ENCODE measurements at regions not wholly inside any gene's neighbourhood (a gene's known extent, or its start where the extent isn't known, plus 50 kb on each side); places are given as distances from the start of the nearest gene placed in this dataset.

DNA sequence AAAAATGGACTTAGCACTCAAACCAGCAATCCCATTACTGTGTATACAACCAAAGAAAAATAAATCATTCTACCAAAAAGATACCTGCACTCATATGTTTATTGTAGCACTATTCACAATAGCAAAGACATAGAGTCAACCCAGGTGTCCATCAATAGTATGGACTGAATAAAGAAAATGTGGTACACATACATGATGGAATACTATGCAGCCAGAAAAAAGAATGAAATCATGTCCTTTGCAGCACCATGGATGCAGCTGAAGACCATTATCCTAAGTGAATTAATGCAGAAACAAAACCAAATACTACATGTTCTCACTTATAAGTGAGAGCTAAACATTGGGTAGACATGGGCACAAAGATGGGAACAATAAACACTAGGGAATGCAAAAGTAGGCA, 236.8 kb upstream of the POU5F2 start:
- Histone ChIP-seq H3K9ac (ENCODE audit: low read length) (no peak overlapping the region), H3K27ac (ENCODE audit: low read length in 2 of 2) (no peak overlapping the region), H3K79me2 (ENCODE audit: control insufficient read depth, insufficient read depth, low read length) (peaks cover 16% of the 10 kb centered on the region), H3K4me2 (replicated peaks; ENCODE audit: low read depth, low read length, poor library complexity, severe bottlenecking) (no peak overlapping the region), H3K4me3 (ENCODE audit: control extremely low read depth in 1 of 5, extremely low read depth in 1 of 5, insufficient read depth in 1 of 5, low read depth in 2 of 5, low read length in 4 of 5) (no peak overlapping the region), H2AFZ (ENCODE audit: insufficient read depth, low read depth, low read length, poor library complexity, severe bottlenecking) (no peak overlapping the region), H3K27me3 (replicated peaks in 1 of 4; ENCODE audit: control extremely low read depth in 1 of 4, control insufficient read depth in 3 of 4, insufficient read depth in 4 of 4, low read length in 3 of 4) (no peaks in the 10 kb centered on the region), H3K4me1 (ENCODE audit: control insufficient read depth in 2 of 2, insufficient read depth in 2 of 2, low read length in 2 of 2) (no peaks in the 10 kb centered on the region), H3K9me3 (ENCODE audit: control extremely low read depth in 1 of 3, control insufficient read depth in 2 of 3, insufficient read depth in 1 of 3, low read length in 2 of 3) (peaks cover 4 to 15% (median 10%) of the 10 kb centered on the region in 3 donors), H3K36me3 (replicated peaks in 1 of 2; ENCODE audit: control extremely low read depth in 1 of 2, control insufficient read depth in 1 of 2, extremely low read depth in 1 of 2, insufficient read depth in 2 of 2, low read length in 1 of 2) (peaks cover 0 to 8% of the 10 kb centered on the region in 2 experiments), H4K20me1 (ENCODE audit: control insufficient read depth, insufficient read depth, low read length, poor library complexity, severe bottlenecking) (no peaks in the 10 kb centered on the region)
- POLR2A ChIA-PET, result no interaction called here
- Mint-ChIP-seq H3K27ac (no peak overlapping the region), H3K27me3 (no peaks in the 10 kb centered on the region), H3K4me1 (peaks cover 2% of the 10 kb centered on the region), H3K4me3 (no peak overlapping the region), H3K9me3 (ENCODE audit: insufficient read depth) (peaks cover 20% of the 10 kb centered on the region)
- TF ChIP-seq, protein P1, sequence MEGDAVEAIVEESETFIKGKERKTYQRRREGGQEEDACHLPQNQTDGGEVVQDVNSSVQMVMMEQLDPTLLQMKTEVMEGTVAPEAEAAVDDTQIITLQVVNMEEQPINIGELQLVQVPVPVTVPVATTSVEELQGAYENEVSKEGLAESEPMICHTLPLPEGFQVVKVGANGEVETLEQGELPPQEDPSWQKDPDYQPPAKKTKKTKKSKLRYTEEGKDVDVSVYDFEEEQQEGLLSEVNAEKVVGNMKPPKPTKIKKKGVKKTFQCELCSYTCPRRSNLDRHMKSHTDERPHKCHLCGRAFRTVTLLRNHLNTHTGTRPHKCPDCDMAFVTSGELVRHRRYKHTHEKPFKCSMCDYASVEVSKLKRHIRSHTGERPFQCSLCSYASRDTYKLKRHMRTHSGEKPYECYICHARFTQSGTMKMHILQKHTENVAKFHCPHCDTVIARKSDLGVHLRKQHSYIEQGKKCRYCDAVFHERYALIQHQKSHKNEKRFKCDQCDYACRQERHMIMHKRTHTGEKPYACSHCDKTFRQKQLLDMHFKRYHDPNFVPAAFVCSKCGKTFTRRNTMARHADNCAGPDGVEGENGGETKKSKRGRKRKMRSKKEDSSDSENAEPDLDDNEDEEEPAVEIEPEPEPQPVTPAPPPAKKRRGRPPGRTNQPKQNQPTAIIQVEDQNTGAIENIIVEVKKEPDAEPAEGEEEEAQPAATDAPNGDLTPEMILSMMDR (IDR thresholded peaks at IDR 0.05), result no peak
- no peak for TF ChIP-seq EZH2 (IDR thresholded peaks at IDR 0.05; ENCODE audit: borderline replicate concordance, insufficient read depth, low read depth, low read length, poor library complexity, severe bottlenecking)
- CTCF ChIA-PET, result no interaction called here
- intact Hi-C loops (cut with micrococcal nuclease), result no loop called here
- ATAC-seq (ENCODE audit: low read depth), result no peak
- DNase-seq, result no peak

DNA sequence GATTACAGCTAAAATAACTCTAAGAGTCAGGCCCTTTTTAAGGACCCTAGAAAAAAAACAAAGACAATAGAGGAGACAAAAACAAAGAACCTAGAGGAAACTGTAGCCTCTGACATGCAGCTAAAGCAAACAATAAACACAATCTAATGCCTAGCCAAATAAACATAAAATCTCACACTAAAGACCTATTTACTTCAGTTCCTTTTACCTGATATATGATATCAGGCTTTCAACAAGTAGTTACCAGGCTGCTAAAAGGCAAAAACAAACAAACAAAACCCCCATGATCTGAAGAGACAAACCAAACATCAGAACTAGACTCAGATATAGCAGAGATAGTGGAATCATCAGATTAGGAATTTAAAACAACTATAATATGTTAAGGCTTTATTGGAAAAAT, 226.5 kb upstream of the POU5F2 start:
- POLR2A ChIA-PET, result no interaction called here
- Mint-ChIP-seq H3K4me3 (no peak overlapping the region), H3K4me1 (no peaks in the 10 kb centered on the region), H3K27me3 (no peaks in the 10 kb centered on the region), H3K9me3 (ENCODE audit: insufficient read depth) (no peaks in the 10 kb centered on the region), H3K27ac (no peak overlapping the region)
- DNase-seq (no peak), ATAC-seq (ENCODE audit: low read depth) (no peak)
- intact Hi-C loops (cut with micrococcal nuclease), result no loop called here
- no peak overlapping the region for H2AFZ ChIP-seq (ENCODE audit: insufficient read depth, low read depth, low read length, poor library complexity, severe bottlenecking)
- no peak overlapping the region for H3K4me2 ChIP-seq (replicated peaks; ENCODE audit: low read depth, low read length, poor library complexity, severe bottlenecking)
- no peaks in the 10 kb centered on the region for H3K9me3 ChIP-seq (ENCODE audit: control extremely low read depth in 1 of 3, control insufficient read depth in 2 of 3, insufficient read depth in 1 of 3, low read length in 2 of 3)
- no peak overlapping the region for H3K4me3 ChIP-seq (ENCODE audit: control extremely low read depth in 1 of 5, extremely low read depth in 1 of 5, insufficient read depth in 1 of 5, low read depth in 2 of 5, low read length in 4 of 5)
- no peak overlapping the region for H3K27ac ChIP-seq (ENCODE audit: low read length in 2 of 2)
- no peaks in the 10 kb centered on the region for H3K27me3 ChIP-seq (replicated peaks in 1 of 4; ENCODE audit: control extremely low read depth in 1 of 4, control insufficient read depth in 3 of 4, insufficient read depth in 4 of 4, low read length in 3 of 4)
- CTCF ChIA-PET, result no interaction called here
- no peaks in the 10 kb centered on the region for H3K4me1 ChIP-seq (ENCODE audit: control insufficient read depth in 2 of 2, insufficient read depth in 2 of 2, low read length in 2 of 2)
- TF ChIP-seq, protein P1 (IDR thresholded peaks at IDR 0.05), result no peak
- no peak for TF ChIP-seq EZH2 (IDR thresholded peaks at IDR 0.05; ENCODE audit: borderline replicate concordance, insufficient read depth, low read depth, low read length, poor library complexity, severe bottlenecking)
- peaks cover 4% of the 10 kb centered on the region for H4K20me1 ChIP-seq (ENCODE audit: control insufficient read depth, insufficient read depth, low read length, poor library complexity, severe bottlenecking)
- H3K79me2 ChIP-seq (ENCODE audit: control insufficient read depth, insufficient read depth, low read length), result peaks cover 7% of the 10 kb centered on the region
- no peaks in the 10 kb centered on the region for H3K36me3 ChIP-seq (replicated peaks in 1 of 2; ENCODE audit: control extremely low read depth in 1 of 2, control insufficient read depth in 1 of 2, extremely low read depth in 1 of 2, insufficient read depth in 2 of 2, low read length in 1 of 2)
- H3K9ac ChIP-seq (ENCODE audit: low read length), result no peak overlapping the region

Data from B cell (primary cell).